Skin of body (tissue), 1 donor: ENCODE measurements at regions not wholly inside any gene's neighbourhood (a gene's known extent, or its start where the extent isn't known, plus 50 kb on each side); places are given as distances from the start of the nearest gene placed in this dataset.

Source experiments
- DNase-seq: peaks from one replicate; lab custom pipeline; 2025; lab: John Stamatoyannopoulos, UW

- DNase-seq, result no peak
Observed at GRCh38 chr3:187899246-187899645, 154.0 kb upstream of the BCL6 start.

- no peak for DNase-seq
Observed at GRCh38 chr3:187900993-187901755, 155.9 kb upstream of the BCL6 start.

- DNase-seq, result no peak
Observed at GRCh38 chr3:187902041-187902471, 156.8 kb upstream of the BCL6 start.

- DNase-seq, result no peak
Observed at GRCh38 chr3:187902936-187903335, 157.7 kb upstream of the BCL6 start.

GRCh38 chr3:187903697-187904096 lies 158.4 kb upstream of the BCL6 start:
- no peak for DNase-seq

GRCh38 chr3:187906416-187906815 lies 161.1 kb upstream of the BCL6 start:
- no peak for DNase-seq

GRCh38 chr3:187906920-187907319 lies 161.7 kb upstream of the BCL6 start:
- no peak for DNase-seq

- no peak for DNase-seq
Observed at GRCh38 chr3:187909866-187910265, 164.6 kb upstream of the BCL6 start.

- no peak for DNase-seq
Observed at GRCh38 chr3:187912007-187912406, 166.7 kb upstream of the BCL6 start.

- no peak for DNase-seq
Observed at GRCh38 chr3:187913617-187914033, 168.4 kb upstream of the BCL6 start.

- DNase-seq, result no peak
Observed at GRCh38 chr3:187914231-187914630, 169.0 kb upstream of the BCL6 start.

- DNase-seq, result no peak
Observed at GRCh38 chr3:187916072-187916471, 170.8 kb upstream of the BCL6 start.

- no peak for DNase-seq
Observed at GRCh38 chr3:187918081-187918644, 172.9 kb upstream of the BCL6 start.

- no peak for DNase-seq
Observed at GRCh38 chr3:187919048-187919447, 173.8 kb upstream of the BCL6 start.

GRCh38 chr3:187919544-187919943 lies 174.3 kb upstream of the BCL6 start:
- no peak for DNase-seq

- DNase-seq, result no peak
Observed at GRCh38 chr3:187920030-187920429, 174.8 kb upstream of the BCL6 start.

GRCh38 chr3:187920913-187921312 lies 175.6 kb upstream of the BCL6 start:
- peak; percentile 24 for DNase-seq

- DNase-seq, result no peak
Observed at GRCh38 chr3:187921391-187922074, 176.3 kb upstream of the BCL6 start.

- DNase-seq, result no peak
Observed at GRCh38 chr3:187922704-187923416, 177.6 kb upstream of the BCL6 start.

- DNase-seq, result no peak
Observed at GRCh38 chr3:187924651-187925050, 179.4 kb upstream of the BCL6 start.

- DNase-seq, result no peak
Observed at GRCh38 chr3:187925326-187925725, 180.1 kb upstream of the BCL6 start.

- DNase-seq, result no peak
Observed at GRCh38 chr3:187926620-187927019, 181.4 kb upstream of the BCL6 start.
